ENCODE measurements at regions not wholly inside any gene's neighbourhood (a gene's known extent, or its start where the extent isn't known, plus 50 kb on each side); places are given as distances from the start of the nearest gene placed in this dataset.
"Not testable (repeated sequence)": the region's sequence is repeated elsewhere in the genome, so short reads cannot be mapped to it uniquely, and the experiment has no call there.

GRCh38 chr6:81017586-81017985 is 734.9 kb downstream of the TENT5A start:
- TF ChIP-seq, protein P1, sequence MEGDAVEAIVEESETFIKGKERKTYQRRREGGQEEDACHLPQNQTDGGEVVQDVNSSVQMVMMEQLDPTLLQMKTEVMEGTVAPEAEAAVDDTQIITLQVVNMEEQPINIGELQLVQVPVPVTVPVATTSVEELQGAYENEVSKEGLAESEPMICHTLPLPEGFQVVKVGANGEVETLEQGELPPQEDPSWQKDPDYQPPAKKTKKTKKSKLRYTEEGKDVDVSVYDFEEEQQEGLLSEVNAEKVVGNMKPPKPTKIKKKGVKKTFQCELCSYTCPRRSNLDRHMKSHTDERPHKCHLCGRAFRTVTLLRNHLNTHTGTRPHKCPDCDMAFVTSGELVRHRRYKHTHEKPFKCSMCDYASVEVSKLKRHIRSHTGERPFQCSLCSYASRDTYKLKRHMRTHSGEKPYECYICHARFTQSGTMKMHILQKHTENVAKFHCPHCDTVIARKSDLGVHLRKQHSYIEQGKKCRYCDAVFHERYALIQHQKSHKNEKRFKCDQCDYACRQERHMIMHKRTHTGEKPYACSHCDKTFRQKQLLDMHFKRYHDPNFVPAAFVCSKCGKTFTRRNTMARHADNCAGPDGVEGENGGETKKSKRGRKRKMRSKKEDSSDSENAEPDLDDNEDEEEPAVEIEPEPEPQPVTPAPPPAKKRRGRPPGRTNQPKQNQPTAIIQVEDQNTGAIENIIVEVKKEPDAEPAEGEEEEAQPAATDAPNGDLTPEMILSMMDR (tag by site-specific recombination; IDR thresholded peaks at IDR 0.05): not testable (repeated sequence)
- TF ChIP-seq, protein P2, sequence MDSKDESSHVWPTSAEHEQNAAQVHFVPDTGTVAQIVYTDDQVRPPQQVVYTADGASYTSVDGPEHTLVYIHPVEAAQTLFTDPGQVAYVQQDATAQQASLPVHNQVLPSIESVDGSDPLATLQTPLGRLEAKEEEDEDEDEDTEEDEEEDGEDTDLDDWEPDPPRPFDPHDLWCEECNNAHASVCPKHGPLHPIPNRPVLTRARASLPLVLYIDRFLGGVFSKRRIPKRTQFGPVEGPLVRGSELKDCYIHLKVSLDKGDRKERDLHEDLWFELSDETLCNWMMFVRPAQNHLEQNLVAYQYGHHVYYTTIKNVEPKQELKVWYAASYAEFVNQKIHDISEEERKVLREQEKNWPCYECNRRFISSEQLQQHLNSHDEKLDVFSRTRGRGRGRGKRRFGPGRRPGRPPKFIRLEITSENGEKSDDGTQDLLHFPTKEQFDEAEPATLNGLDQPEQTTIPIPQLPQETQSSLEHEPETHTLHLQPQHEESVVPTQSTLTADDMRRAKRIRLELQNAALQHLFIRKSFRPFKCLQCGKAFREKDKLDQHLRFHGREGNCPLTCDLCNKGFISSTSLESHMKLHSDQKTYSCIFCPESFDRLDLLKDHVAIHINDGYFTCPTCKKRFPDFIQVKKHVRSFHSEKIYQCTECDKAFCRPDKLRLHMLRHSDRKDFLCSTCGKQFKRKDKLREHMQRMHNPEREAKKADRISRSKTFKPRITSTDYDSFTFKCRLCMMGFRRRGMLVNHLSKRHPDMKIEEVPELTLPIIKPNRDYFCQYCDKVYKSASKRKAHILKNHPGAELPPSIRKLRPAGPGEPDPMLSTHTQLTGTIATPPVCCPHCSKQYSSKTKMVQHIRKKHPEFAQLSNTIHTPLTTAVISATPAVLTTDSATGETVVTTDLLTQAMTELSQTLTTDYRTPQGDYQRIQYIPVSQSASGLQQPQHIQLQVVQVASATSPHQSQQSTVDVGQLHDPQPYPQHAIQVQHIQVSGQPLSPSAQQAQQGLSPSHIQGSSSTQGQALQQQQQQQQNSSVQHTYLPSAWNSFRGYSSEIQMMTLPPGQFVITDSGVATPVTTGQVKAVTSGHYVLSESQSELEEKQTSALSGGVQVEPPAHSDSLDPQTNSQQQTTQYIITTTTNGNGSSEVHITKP (tag by site-specific recombination; IDR thresholded peaks at IDR 0.05): not testable (repeated sequence)
- not testable (repeated sequence) for TF ChIP-seq KLF10 (tag by site-specific recombination; IDR thresholded peaks at IDR 0.05); ZIC2 (tag by site-specific recombination; IDR thresholded peaks at IDR 0.05); ZFP69B (tag by site-specific recombination; IDR thresholded peaks at IDR 0.05); KLF1 (tag by site-specific recombination; IDR thresholded peaks at IDR 0.05); MEIS1 (CRISPR knock-in tag; IDR thresholded peaks at IDR 0.05; ENCODE audit: borderline replicate concordance); ZNF302 (tag by site-specific recombination; IDR thresholded peaks at IDR 0.05; ENCODE audit: low read depth); ZNF610 (tag by site-specific recombination; IDR thresholded peaks at IDR 0.05; ENCODE audit: borderline replicate concordance); ZNF221 (tag by site-specific recombination; IDR thresholded peaks at IDR 0.05; ENCODE audit: borderline replicate concordance); KLF16 (tag by site-specific recombination; IDR thresholded peaks at IDR 0.05); ZNF548 (tag by site-specific recombination; IDR thresholded peaks at IDR 0.05)
- TF ChIP-seq, protein P3, sequence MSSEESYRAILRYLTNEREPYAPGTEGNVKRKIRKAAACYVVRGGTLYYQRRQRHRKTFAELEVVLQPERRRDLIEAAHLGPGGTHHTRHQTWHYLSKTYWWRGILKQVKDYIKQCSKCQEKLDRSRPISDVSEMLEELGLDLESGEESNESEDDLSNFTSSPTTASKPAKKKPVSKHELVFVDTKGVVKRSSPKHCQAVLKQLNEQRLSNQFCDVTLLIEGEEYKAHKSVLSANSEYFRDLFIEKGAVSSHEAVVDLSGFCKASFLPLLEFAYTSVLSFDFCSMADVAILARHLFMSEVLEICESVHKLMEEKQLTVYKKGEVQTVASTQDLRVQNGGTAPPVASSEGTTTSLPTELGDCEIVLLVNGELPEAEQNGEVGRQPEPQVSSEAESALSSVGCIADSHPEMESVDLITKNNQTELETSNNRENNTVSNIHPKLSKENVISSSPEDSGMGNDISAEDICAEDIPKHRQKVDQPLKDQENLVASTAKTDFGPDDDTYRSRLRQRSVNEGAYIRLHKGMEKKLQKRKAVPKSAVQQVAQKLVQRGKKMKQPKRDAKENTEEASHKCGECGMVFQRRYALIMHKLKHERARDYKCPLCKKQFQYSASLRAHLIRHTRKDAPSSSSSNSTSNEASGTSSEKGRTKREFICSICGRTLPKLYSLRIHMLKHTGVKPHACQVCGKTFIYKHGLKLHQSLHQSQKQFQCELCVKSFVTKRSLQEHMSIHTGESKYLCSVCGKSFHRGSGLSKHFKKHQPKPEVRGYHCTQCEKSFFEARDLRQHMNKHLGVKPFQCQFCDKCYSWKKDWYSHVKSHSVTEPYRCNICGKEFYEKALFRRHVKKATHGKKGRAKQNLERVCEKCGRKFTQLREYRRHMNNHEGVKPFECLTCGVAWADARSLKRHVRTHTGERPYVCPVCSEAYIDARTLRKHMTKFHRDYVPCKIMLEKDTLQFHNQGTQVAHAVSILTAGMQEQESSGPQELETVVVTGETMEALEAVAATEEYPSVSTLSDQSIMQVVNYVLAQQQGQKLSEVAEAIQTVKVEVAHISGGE (tag by site-specific recombination; conservative IDR thresholded peaks at IDR 0.05; ENCODE audit: low read depth): not testable (repeated sequence)
- TF ChIP-seq, protein P4, sequence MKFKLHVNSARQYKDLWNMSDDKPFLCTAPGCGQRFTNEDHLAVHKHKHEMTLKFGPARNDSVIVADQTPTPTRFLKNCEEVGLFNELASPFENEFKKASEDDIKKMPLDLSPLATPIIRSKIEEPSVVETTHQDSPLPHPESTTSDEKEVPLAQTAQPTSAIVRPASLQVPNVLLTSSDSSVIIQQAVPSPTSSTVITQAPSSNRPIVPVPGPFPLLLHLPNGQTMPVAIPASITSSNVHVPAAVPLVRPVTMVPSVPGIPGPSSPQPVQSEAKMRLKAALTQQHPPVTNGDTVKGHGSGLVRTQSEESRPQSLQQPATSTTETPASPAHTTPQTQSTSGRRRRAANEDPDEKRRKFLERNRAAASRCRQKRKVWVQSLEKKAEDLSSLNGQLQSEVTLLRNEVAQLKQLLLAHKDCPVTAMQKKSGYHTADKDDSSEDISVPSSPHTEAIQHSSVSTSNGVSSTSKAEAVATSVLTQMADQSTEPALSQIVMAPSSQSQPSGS (tag by site-specific recombination; IDR thresholded peaks at IDR 0.05; ENCODE audit: low read depth): not testable (repeated sequence)
